ENCODE measurements at regions not wholly inside any gene's neighbourhood (a gene's known extent, or its start where the extent isn't known, plus 50 kb on each side); places are given as distances from the start of the nearest gene placed in this dataset.

DNA sequence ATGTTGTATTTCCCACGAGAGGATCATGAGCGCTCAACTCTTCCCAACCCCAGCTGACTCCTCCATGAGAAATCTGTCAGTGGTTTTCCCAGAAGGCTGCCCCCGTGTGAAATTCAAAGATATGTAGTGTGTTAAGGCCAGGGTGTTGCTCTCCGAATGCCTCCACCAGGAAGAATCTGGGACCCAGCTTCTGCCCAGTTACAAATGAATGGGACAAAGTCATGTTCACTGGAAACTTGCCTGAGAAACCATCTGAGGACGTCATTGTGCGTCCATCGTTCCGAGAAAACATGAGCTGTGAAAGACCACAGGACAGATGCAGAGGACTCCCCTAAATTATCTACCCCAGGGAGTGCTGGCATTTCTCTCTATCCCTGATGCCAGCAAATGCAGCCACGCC, 86.0 kb downstream of the AIPL1 start:
- intact Hi-C loops (cut with DNase I, micrococcal nuclease): no loop called here
- no peak for ATAC-seq (ENCODE audit: poor library complexity)
- no peaks in the 10 kb centered on the region for H3K9me3 ChIP-seq (ENCODE audit: control insufficient read depth in 1 of 2, insufficient read depth in 1 of 2, low read length in 2 of 2)
- CTCF ChIA-PET: no interaction called here
- H3K4me1 ChIP-seq (ENCODE audit: insufficient read depth, low read length): no peaks in the 10 kb centered on the region
- DNase-seq: no peak
- Mint-ChIP-seq H3K27ac (no peak overlapping the region), H3K4me3 (no peak overlapping the region), H3K4me1 (ENCODE audit: low read depth) (no peaks in the 10 kb centered on the region), H3K27me3 (peaks cover 49% of the 10 kb centered on the region), H3K36me3 (ENCODE audit: low read depth) (no peaks in the 10 kb centered on the region), H3K9me3 (no peaks in the 10 kb centered on the region)
- H3K27me3 ChIP-seq (ENCODE audit: control insufficient read depth in 1 of 2, insufficient read depth in 2 of 2, low read length in 2 of 2): peaks cover 3 to 12% of the 10 kb centered on the region in 2 experiments
- TF ChIP-seq, protein P1, sequence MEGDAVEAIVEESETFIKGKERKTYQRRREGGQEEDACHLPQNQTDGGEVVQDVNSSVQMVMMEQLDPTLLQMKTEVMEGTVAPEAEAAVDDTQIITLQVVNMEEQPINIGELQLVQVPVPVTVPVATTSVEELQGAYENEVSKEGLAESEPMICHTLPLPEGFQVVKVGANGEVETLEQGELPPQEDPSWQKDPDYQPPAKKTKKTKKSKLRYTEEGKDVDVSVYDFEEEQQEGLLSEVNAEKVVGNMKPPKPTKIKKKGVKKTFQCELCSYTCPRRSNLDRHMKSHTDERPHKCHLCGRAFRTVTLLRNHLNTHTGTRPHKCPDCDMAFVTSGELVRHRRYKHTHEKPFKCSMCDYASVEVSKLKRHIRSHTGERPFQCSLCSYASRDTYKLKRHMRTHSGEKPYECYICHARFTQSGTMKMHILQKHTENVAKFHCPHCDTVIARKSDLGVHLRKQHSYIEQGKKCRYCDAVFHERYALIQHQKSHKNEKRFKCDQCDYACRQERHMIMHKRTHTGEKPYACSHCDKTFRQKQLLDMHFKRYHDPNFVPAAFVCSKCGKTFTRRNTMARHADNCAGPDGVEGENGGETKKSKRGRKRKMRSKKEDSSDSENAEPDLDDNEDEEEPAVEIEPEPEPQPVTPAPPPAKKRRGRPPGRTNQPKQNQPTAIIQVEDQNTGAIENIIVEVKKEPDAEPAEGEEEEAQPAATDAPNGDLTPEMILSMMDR (IDR thresholded peaks at IDR 0.05): no peak
- H3K27ac ChIP-seq (ENCODE audit: low read depth in 1 of 2, low read length in 2 of 2): no peak overlapping the region
- POLR2A ChIA-PET: no interaction called here
- H3K36me3 ChIP-seq (ENCODE audit: insufficient read depth, low read length): no peaks in the 10 kb centered on the region
- H3K4me3 ChIP-seq (ENCODE audit: low read length): no peak overlapping the region

DNA sequence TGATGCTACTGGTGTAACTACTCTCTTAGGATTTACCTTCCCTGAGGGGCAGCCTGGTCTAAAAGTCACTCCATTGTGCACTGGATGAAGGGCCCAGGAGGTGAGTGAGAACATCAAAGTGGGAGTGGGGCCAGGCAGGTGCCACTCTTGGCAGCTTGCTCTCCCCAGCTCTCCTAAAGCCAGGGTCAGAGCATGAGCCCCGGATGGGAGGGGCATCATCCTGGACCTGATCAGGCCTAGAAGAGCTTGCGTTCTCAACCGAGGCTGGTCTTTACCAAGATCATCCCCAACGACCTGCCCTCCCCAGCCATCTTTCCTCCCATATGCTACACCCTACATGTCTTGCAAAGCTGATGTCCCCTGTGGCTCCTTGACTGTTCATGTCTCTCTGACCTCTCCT, 87.1 kb downstream of the AIPL1 start:
- Mint-ChIP-seq H3K4me3 (no peak overlapping the region), H3K36me3 (ENCODE audit: low read depth) (no peaks in the 10 kb centered on the region), H3K4me1 (ENCODE audit: low read depth) (no peaks in the 10 kb centered on the region), H3K27me3 (peaks cover 44% of the 10 kb centered on the region), H3K9me3 (no peaks in the 10 kb centered on the region), H3K27ac (no peak overlapping the region)
- Histone ChIP-seq H3K4me1 (ENCODE audit: insufficient read depth, low read length) (no peaks in the 10 kb centered on the region), H3K36me3 (ENCODE audit: insufficient read depth, low read length) (no peaks in the 10 kb centered on the region), H3K27ac (ENCODE audit: low read depth in 1 of 2, low read length in 2 of 2) (no peak overlapping the region), H3K9me3 (ENCODE audit: control insufficient read depth in 1 of 2, insufficient read depth in 1 of 2, low read length in 2 of 2) (no peaks in the 10 kb centered on the region), H3K4me3 (ENCODE audit: low read length) (no peak overlapping the region), H3K27me3 (ENCODE audit: control insufficient read depth in 1 of 2, insufficient read depth in 2 of 2, low read length in 2 of 2) (peaks cover 3 to 9% of the 10 kb centered on the region in 2 experiments)
- CTCF ChIA-PET: no interaction called here
- DNase-seq (no peak), ATAC-seq (ENCODE audit: poor library complexity) (no peak)
- POLR2A ChIA-PET: no interaction called here
- TF ChIP-seq, protein P1 (IDR thresholded peaks at IDR 0.05): no peak
- intact Hi-C loops (cut with DNase I, micrococcal nuclease): no loop called here

GRCh38 chr17:6346986-6347385, 87.9 kb downstream of the AIPL1 start:
- Mint-ChIP-seq H3K4me3 (no peak overlapping the region), H3K27ac (no peak overlapping the region), H3K4me1 (ENCODE audit: low read depth) (no peaks in the 10 kb centered on the region), H3K27me3 (peaks cover 36% of the 10 kb centered on the region), H3K36me3 (ENCODE audit: low read depth) (no peaks in the 10 kb centered on the region), H3K9me3 (no peaks in the 10 kb centered on the region)
- TF ChIP-seq, protein P1 (IDR thresholded peaks at IDR 0.05): no peak
- intact Hi-C loops (cut with DNase I, micrococcal nuclease): no loop called here
- H3K36me3 ChIP-seq (ENCODE audit: insufficient read depth, low read length): no peaks in the 10 kb centered on the region
- DNase-seq (no peak), ATAC-seq (ENCODE audit: poor library complexity) (no peak)
- H3K27ac ChIP-seq (ENCODE audit: low read depth in 1 of 2, low read length in 2 of 2): no peak overlapping the region
- CTCF ChIA-PET: interaction anchor here (0.6 kb wide), 1 partner anchor 429 kb away, joined by 3 read pairs; no protein-coding TSS in a partner anchor
- H3K4me1 ChIP-seq (ENCODE audit: insufficient read depth, low read length): no peaks in the 10 kb centered on the region
- peaks cover 0 to 5% of the 10 kb centered on the region in 2 experiments for H3K27me3 ChIP-seq (ENCODE audit: control insufficient read depth in 1 of 2, insufficient read depth in 2 of 2, low read length in 2 of 2)
- no peak overlapping the region for H3K4me3 ChIP-seq (ENCODE audit: low read length)
- POLR2A ChIA-PET: no interaction called here
- no peaks in the 10 kb centered on the region for H3K9me3 ChIP-seq (ENCODE audit: control insufficient read depth in 1 of 2, insufficient read depth in 1 of 2, low read length in 2 of 2)
